GM04504 (cell line): ENCODE measurements at regions not wholly inside any gene's neighbourhood (a gene's known extent, or its start where the extent isn't known, plus 50 kb on each side); places are given as distances from the start of the nearest gene placed in this dataset.
A peak's percentile ranks its signal among the peaks of the same experiment; 100 is the strongest.

Experiments used
- DNase-seq: peaks from one replicate; pipeline ENCODE4 v3.0.0-alpha.2; 2012; ENCODE audit warnings: low read depth

- no peak for DNase-seq
Observed at GRCh38 chr1:244265507-244265906, 186.2 kb downstream of the ADSS2 start.

GRCh38 chr1:244269169-244269568 lies 182.5 kb downstream of the ADSS2 start:
- no peak for DNase-seq

GRCh38 chr1:244271004-244271403 lies 180.7 kb downstream of the ADSS2 start:
- no peak for DNase-seq

- no peak for DNase-seq
Observed at GRCh38 chr1:244271691-244272308, 179.9 kb downstream of the ADSS2 start.

GRCh38 chr1:244272471-244273261 lies 179.0 kb downstream of the ADSS2 start:
- peak; percentile 73 for DNase-seq

GRCh38 chr1:244273262-244273844 lies 178.4 kb downstream of the ADSS2 start:
- no peak for DNase-seq

- DNase-seq = peak; percentile 90
Observed at GRCh38 chr1:244273845-244274619, 177.7 kb downstream of the ADSS2 start.

- DNase-seq = no peak
Observed at GRCh38 chr1:244276646-244277045, 175.1 kb downstream of the ADSS2 start.

- no peak for DNase-seq
Observed at GRCh38 chr1:244280201-244280600, 171.5 kb downstream of the ADSS2 start.

GRCh38 chr1:244280859-244281258 lies 170.8 kb downstream of the ADSS2 start:
- DNase-seq = no peak

- DNase-seq = no peak
Observed at GRCh38 chr1:244283772-244284171, 167.9 kb downstream of the ADSS2 start.

GRCh38 chr1:244284641-244285156 lies 167.0 kb downstream of the ADSS2 start:
- no peak for DNase-seq

- DNase-seq = no peak
Observed at GRCh38 chr1:244286341-244286740, 165.4 kb downstream of the ADSS2 start.

- no peak for DNase-seq
Observed at GRCh38 chr1:244287726-244288125, 164.0 kb downstream of the ADSS2 start.

- no peak for DNase-seq
Observed at GRCh38 chr1:244288663-244289062, 163.0 kb downstream of the ADSS2 start.

- DNase-seq = no peak
Observed at GRCh38 chr1:244289991-244290785, 161.5 kb downstream of the ADSS2 start.

- no peak for DNase-seq
Observed at GRCh38 chr1:244291236-244292201, 160.2 kb downstream of the ADSS2 start.

- DNase-seq = no peak
Observed at GRCh38 chr1:244294599-244295224, 157.0 kb downstream of the ADSS2 start.

GRCh38 chr1:244296003-244296402 lies 155.7 kb downstream of the ADSS2 start:
- DNase-seq = no peak

GRCh38 chr1:244296447-244296846 lies 155.3 kb downstream of the ADSS2 start:
- DNase-seq = no peak
